GM18511 (cell line): ENCODE measurements at regions not wholly inside any gene's neighbourhood (a gene's known extent, or its start where the extent isn't known, plus 50 kb on each side); places are given as distances from the start of the nearest gene placed in this dataset.

Experiments
- ATAC-seq: cut with Tn5 transposase; IDR thresholded peaks from one replicate; pipeline ENCODE4 v1.9.1; 2021; ENCODE audit warnings: mild to moderate bottlenecking, moderate library complexity; ENCODE audit not compliant: unreplicated experiment

- no peak for ATAC-seq
These were observed 51.4 kb downstream of the MRPL36 start for GRCh38 chr5:1748271-1748670.

- no peak for ATAC-seq
These were observed 51.9 kb downstream of the MRPL36 start for GRCh38 chr5:1747803-1748085.

- no peak for ATAC-seq
These were observed 52.4 kb downstream of the MRPL36 start for GRCh38 chr5:1747079-1747802.

GRCh38 chr5:1746371-1747078 lies 53.1 kb downstream of the MRPL36 start:
- no peak for ATAC-seq

GRCh38 chr5:1745796-1746370 lies 53.8 kb downstream of the MRPL36 start:
- ATAC-seq, result no peak

- no peak for ATAC-seq
These were observed 54.4 kb downstream of the MRPL36 start for GRCh38 chr5:1745123-1745795.

GRCh38 chr5:1744393-1745122 lies 55.1 kb downstream of the MRPL36 start:
- ATAC-seq, result no peak

- no peak for ATAC-seq
These were observed 55.9 kb downstream of the MRPL36 start for GRCh38 chr5:1743769-1744085.

GRCh38 chr5:1743061-1743768 lies 56.4 kb downstream of the MRPL36 start:
- ATAC-seq, result no peak

GRCh38 chr5:1737790-1738405 lies 61.7 kb downstream of the MRPL36 start:
- peak; percentile 93 for ATAC-seq

- ATAC-seq, result no peak
These were observed 62.5 kb downstream of the MRPL36 start for GRCh38 chr5:1736889-1737711.

GRCh38 chr5:1736065-1736464 lies 63.6 kb downstream of the MRPL36 start:
- ATAC-seq, result no peak

GRCh38 chr5:1735320-1735970 lies 64.2 kb downstream of the MRPL36 start:
- no peak for ATAC-seq

- ATAC-seq, result no peak
These were observed 64.7 kb downstream of the MRPL36 start for GRCh38 chr5:1734908-1735289.

- no peak for ATAC-seq
These were observed 65.2 kb downstream of the MRPL36 start for GRCh38 chr5:1734271-1734907.

- no peak for ATAC-seq
These were observed 66.3 kb downstream of the MRPL36 start for GRCh38 chr5:1733369-1733768.

GRCh38 chr5:1732945-1733344 lies 66.7 kb downstream of the MRPL36 start:
- no peak for ATAC-seq

GRCh38 chr5:1732238-1732941 lies 67.2 kb downstream of the MRPL36 start:
- ATAC-seq, result no peak
